Esophagus muscularis mucosa (tissue), 4 donors: ENCODE measurements at regions not wholly inside any gene's neighbourhood (a gene's known extent, or its start where the extent isn't known, plus 50 kb on each side); places are given as distances from the start of the nearest gene placed in this dataset.

Source experiments
- DNase-seq: peaks from one replicate; pipeline ENCODE4 v3.0.0-alpha.2; 2017; ENCODE audit errors: extremely low spot score
- H3K27ac ChIP-seq, 4 donors: fragments of 200-600 bp; sonication (generic); replicated peaks in 1 of 4; 1 replicate in 3 of 4; 2 replicates in 1 of 4; pipeline ENCODE4 v1.5.1; 2016 to 2019; ENCODE audit warnings: mild to moderate bottlenecking in 1 of 4
- H3K27me3 ChIP-seq, 4 donors: fragments of 200-600 bp; sonication (generic); one replicate each; pipeline versions ENCODE4 v1.5.1 to v1.6.0; 2016 to 2019
- H3K36me3 ChIP-seq, 4 donors: fragments of 200-600 bp; sonication (generic); one replicate each; pipeline ENCODE4 v1.5.1; 2016 to 2019
- H3K4me1 ChIP-seq, 4 donors: fragments of 200-600 bp; sonication (generic); one replicate each; pipeline ENCODE4 v1.5.1; 2016 to 2019
- H3K4me3 ChIP-seq, 4 donors: fragments of 200-600 bp; sonication (generic); 1 replicate in 2 of 4; 2 replicates in 2 of 4; pipeline ENCODE4 v1.5.1; 2016 to 2019; ENCODE audit warnings: mild to moderate bottlenecking in 4 of 4, moderate library complexity in 1 of 4
- H3K9me3 ChIP-seq, 4 donors: fragments of 200-600 bp; sonication (generic); 1 replicate in 3 of 4; 2 replicates in 1 of 4; pipeline ENCODE4 v1.5.1; 2016 to 2019
- CTCF ChIP-seq, 3 experiments: fragments of 200-600 bp in 2 of 3; fragments of 450-650 bp in 1 of 3; sonication (generic) in 2 of 3; IDR thresholded peaks; one replicate each; pipeline ENCODE4 v1.5.1; 2017 to 2019; ENCODE audit warnings: antibody characterized with exemption in 3 of 3, mild to moderate bottlenecking in 2 of 3, moderate library complexity in 1 of 3
- EP300 ChIP-seq: sonication (generic); formaldehyde crosslinking; IDR thresholded peaks from one replicate; pipeline ENCODE4 v1.6.1; 2017; ENCODE audit warnings: antibody characterized with exemption
- POLR2A ChIP-seq: fragments of 450-650 bp; IDR thresholded peaks from one replicate; pipeline ENCODE4 v1.6.1; 2017; ENCODE audit warnings: antibody characterized with exemption, moderate library complexity, mild to moderate bottlenecking, low read depth
- POLR2AphosphoS5 ChIP-seq, 2 donors: sonication (generic); formaldehyde crosslinking; IDR thresholded peaks; one replicate each; pipeline ENCODE4 v1.6.1; 2017; ENCODE audit warnings: antibody characterized with exemption in 2 of 2
- WGBS: methylation state at CpG from one replicate; pipeline ENCODE4 v1.1.5; 2018; 5-methylcytosine and 5-hydroxymethylcytosine counted together
- intact Hi-C: fragments of 100-400 bp; cut with DNase I; formaldehyde crosslinking; loops from one replicate; pipeline ENCODE4 v1.15.1; 2023

DNA sequence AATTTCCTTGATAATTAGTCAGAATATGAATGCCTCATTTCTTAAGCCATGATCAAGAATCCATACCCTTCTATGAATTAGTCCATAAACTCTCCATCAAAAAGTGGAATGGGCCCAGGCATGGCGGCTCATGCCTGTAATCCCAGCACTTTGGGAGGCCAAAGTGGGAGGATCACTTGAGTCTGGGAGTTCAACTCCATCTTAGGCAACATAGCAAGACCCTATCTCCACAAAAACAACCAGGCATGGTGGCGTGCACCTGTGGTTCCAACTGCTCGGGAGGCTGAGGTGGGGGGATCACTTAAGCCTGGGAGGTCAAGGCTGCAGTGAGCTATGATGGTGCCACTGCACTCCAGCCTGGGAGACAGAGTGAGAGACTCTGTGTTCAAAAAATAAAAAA is 52.1 kb upstream of the SHANK2 start:
- WGBS = 98% methylated on average over 3 of the region's 3 CpGs
- TF ChIP-seq EP300 = no peak
- intact Hi-C loops = no loop called here
- Histone ChIP-seq H3K27ac (no peak overlapping the region), H3K4me3 (no peak overlapping the region), H3K27me3 (peaks cover 0 to 51% (median 0%) of the 10 kb centered on the region in 4 donors), H3K4me1 (no peaks in the 10 kb centered on the region), H3K9me3 (no peaks in the 10 kb centered on the region), H3K36me3 (no peaks in the 10 kb centered on the region)
- peak; percentile 68 for DNase-seq

- Histone ChIP-seq H3K9me3 (no peaks in the 10 kb centered on the region), H3K4me3 (no peak overlapping the region), H3K4me1 (no peaks in the 10 kb centered on the region), H3K36me3 (no peaks in the 10 kb centered on the region), H3K27me3 (peaks cover 0 to 55% (median 0%) of the 10 kb centered on the region in 4 donors), H3K27ac (no peak overlapping the region)
- 91% methylated on average over 1 of the region's 1 CpG for WGBS
- DNase-seq = peak; percentile 78
- TF ChIP-seq CTCF (IDR thresholded peaks at IDR 0.05) = no peak
- no peak for TF ChIP-seq POLR2AphosphoS5 (IDR thresholded peaks at IDR 0.05)
- no peak for TF ChIP-seq POLR2A
- TF ChIP-seq EP300 = no peak
- intact Hi-C loops = no loop called here
Observed at GRCh38 chr11:71304045-71304444, 51.7 kb upstream of the SHANK2 start.

GRCh38 chr11:71302911-71303310 is 50.5 kb upstream of the SHANK2 start:
- H3K36me3 ChIP-seq = no peaks in the 10 kb centered on the region
- no peaks in the 10 kb centered on the region for H3K4me1 ChIP-seq
- peaks cover 0 to 58% (median 0%) of the 10 kb centered on the region in 4 donors for H3K27me3 ChIP-seq
- peak; percentile 84 for DNase-seq
- intact Hi-C loops = no loop called here
- H3K4me3 ChIP-seq = no peak overlapping the region
- no peak for TF ChIP-seq CTCF (IDR thresholded peaks at IDR 0.05)
- TF ChIP-seq POLR2AphosphoS5 (IDR thresholded peaks at IDR 0.05) = no peak
- no peak for TF ChIP-seq EP300
- no peak for TF ChIP-seq POLR2A
- no peaks in the 10 kb centered on the region for H3K9me3 ChIP-seq
- no peak overlapping the region for H3K27ac ChIP-seq
- 83% methylated on average over 2 of the region's 2 CpGs for WGBS

DNA sequence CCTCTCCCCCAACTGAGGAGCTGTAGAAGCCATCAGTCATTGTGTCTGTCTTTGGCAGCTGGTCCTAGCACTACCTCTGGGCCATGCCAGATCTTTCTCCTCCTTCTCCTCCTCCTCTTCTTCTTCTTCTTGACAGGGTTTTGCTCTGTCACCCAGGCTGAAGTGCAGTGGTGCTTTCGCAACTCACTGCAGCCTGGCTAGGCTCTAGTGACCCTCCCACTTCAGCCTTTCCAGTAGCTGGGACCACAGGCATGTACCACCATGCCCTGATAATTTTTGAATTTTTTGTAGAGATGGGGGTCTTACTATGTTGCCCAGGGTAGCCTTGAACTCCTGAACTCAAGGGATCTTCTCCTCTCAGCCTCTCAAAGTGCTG is 50.1 kb upstream of the SHANK2 start:
- Histone ChIP-seq H3K4me3 (no peak overlapping the region), H3K27me3 (peaks cover 0 to 58% (median 0%) of the 10 kb centered on the region in 4 donors), H3K27ac (no peak overlapping the region), H3K36me3 (no peaks in the 10 kb centered on the region), H3K9me3 (no peaks in the 10 kb centered on the region), H3K4me1 (no peaks in the 10 kb centered on the region)
- peak; percentile 72 for DNase-seq
- 85% methylated on average over 1 of the region's 1 CpG for WGBS
- intact Hi-C loops = no loop called here
- TF ChIP-seq POLR2AphosphoS5 (IDR thresholded peaks at IDR 0.05) (no peak), POLR2A (no peak), CTCF (IDR thresholded peaks at IDR 0.05) (no peak), EP300 (no peak)
